Vagina (tissue), 2 donors: ENCODE measurements at regions not wholly inside any gene's neighbourhood (a gene's known extent, or its start where the extent isn't known, plus 50 kb on each side); places are given as distances from the start of the nearest gene placed in this dataset.

Source experiments
- POLR2A ChIP-seq, 2 donors: fragments of 450-650 bp; IDR thresholded peaks; one replicate each; pipeline ENCODE4 v1.6.1; 2017; ENCODE audit warnings: antibody characterized with exemption in 2 of 2, mild to moderate bottlenecking in 2 of 2, moderate library complexity in 2 of 2
- POLR2AphosphoS5 ChIP-seq, 2 donors: sonication (generic); formaldehyde crosslinking; IDR thresholded peaks; one replicate each; pipeline ENCODE4 v1.9.0; 2017; ENCODE audit warnings: antibody characterized with exemption in 2 of 2, mild to moderate bottlenecking in 2 of 2, low read depth in 1 of 2; ENCODE audit not compliant: insufficient read depth in 1 of 2
- TF ChIP-seq, protein P1 (sequence below), 3 experiments: fragments of 450-650 bp in 2 of 3; fragments of 200-600 bp in 1 of 3; sonication (generic) in 1 of 3; IDR thresholded peaks; one replicate each; pipeline ENCODE4 v1.5.1; 2017 to 2019; ENCODE audit warnings: antibody characterized with exemption in 3 of 3, mild to moderate bottlenecking in 2 of 3, moderate library complexity in 2 of 3

DNA sequence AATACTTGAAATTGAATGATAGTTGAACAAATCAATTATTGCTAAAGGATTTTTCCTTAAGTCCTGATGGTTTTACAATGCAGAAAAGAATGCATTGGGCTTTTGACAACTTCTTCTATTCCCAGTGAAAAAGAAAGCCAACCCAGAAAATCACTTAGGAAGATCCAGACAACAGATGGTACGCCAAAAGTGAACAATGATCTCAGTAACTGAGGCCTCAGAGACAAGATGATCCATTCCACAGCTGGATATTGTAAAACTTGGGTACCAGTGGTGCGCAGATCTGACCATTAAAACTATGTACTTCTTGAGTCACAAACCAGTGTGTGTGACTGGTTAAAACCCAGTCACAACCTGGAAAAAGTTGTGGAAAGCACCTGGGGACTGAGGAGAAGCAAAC, 173.5 kb downstream of the ETAA1 start:
- TF ChIP-seq, protein P1, sequence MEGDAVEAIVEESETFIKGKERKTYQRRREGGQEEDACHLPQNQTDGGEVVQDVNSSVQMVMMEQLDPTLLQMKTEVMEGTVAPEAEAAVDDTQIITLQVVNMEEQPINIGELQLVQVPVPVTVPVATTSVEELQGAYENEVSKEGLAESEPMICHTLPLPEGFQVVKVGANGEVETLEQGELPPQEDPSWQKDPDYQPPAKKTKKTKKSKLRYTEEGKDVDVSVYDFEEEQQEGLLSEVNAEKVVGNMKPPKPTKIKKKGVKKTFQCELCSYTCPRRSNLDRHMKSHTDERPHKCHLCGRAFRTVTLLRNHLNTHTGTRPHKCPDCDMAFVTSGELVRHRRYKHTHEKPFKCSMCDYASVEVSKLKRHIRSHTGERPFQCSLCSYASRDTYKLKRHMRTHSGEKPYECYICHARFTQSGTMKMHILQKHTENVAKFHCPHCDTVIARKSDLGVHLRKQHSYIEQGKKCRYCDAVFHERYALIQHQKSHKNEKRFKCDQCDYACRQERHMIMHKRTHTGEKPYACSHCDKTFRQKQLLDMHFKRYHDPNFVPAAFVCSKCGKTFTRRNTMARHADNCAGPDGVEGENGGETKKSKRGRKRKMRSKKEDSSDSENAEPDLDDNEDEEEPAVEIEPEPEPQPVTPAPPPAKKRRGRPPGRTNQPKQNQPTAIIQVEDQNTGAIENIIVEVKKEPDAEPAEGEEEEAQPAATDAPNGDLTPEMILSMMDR (IDR thresholded peaks at IDR 0.05), result no peak
- TF ChIP-seq POLR2A (IDR thresholded peaks at IDR 0.05) (no peak), POLR2AphosphoS5 (IDR thresholded peaks at IDR 0.05; ENCODE audit: insufficient read depth in 1 of 2, low read depth in 1 of 2) (no peak)
